GM19395 (cell line): ENCODE measurements at regions not wholly inside any gene's neighbourhood (a gene's known extent, or its start where the extent isn't known, plus 50 kb on each side); places are given as distances from the start of the nearest gene placed in this dataset.

Experiments used
- ATAC-seq: cut with Tn5 transposase; IDR thresholded peaks from one replicate; pipeline ENCODE4 v1.9.1; 2021; ENCODE audit warnings: mild to moderate bottlenecking, moderate library complexity; ENCODE audit not compliant: unreplicated experiment

DNA sequence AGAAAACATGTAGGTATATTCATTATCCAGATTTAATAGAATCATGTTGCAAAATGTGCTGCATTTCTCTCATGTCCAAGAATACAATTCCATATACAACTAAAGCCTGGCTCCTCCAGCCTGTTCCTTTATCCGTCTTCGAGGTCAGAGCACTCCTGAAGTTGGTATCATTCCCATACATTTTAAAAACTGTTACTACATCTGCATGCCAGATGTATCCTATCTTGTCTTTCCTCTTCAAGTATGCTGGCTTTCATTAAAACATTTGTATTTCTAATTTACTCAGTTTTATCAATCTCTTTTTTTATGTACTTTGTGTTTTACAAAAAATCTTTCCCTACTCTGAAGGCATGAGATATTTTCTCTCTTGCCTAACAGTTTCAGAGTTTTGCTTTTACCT lies 536.6 kb upstream of the USP24 start:
- ATAC-seq = no peak

DNA sequence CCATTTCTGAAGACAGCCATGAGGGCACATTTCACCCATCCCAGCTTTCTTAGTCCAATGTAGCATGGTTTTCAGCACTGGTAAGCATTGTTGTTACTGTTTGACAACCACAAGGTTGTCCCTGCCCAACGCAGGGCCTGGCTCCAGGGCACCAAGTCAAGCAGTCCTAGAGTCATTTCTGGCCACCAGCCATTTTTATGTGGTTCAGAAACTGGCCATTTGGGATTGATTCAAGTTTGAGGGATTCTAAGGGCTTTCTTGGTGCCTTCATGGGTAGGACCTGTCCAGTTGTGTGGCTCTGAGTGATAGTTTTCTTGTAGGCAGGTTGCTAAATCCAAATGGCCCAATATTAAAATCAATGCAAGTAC lies 535.4 kb upstream of the USP24 start:
- no peak for ATAC-seq

DNA sequence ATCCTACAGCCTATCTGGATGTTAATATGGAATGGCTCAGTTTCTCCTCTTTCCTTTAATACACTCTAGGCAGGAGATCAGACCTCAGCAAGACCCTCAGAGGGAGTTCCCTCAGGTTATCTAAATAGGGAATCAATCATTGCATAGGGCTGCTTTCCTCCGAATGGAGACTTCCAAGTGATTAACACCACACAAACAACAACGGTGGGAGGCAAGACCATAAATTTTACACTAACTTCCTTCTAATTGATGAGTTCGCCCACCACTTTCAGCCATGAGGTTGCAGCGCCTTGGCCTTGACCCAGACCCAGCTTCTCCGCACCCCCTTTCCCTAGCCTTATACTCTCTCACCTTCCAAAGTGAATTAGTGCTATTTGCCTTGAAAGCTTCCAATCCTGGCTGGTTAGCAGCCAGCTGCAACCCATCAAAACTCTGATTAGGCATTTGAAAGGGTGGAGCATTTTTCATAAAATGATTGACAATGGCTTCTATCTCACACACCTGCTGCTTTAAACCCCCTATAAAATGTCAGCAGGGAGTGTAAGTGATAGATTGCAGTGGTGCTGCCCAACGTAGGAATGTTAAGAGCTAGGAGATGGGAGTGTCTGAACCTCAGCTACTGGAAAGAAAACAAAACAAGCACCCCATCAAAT lies 534.9 kb upstream of the USP24 start:
- no peak for ATAC-seq

DNA sequence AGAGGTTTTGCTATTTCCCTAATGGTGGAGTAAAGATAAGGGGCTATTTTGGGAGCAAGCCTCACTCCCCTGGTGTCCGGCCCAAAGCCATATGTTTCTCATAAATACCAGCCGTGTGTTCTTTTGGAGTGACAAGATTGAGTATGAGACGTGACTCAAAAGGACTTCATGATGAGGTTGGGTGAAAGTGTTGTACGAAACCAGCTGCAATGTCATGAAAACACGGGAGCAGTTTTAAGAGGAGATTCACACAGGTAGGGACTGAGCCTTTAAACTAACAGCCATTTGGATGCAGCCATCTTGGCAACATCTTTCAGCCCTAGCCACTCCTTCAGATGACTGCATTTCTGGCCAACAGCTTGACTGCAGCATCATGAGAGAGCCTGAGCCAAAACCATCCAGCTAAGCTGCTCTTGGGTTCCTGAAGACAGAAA lies 532.3 kb upstream of the USP24 start:
- no peak for ATAC-seq

DNA sequence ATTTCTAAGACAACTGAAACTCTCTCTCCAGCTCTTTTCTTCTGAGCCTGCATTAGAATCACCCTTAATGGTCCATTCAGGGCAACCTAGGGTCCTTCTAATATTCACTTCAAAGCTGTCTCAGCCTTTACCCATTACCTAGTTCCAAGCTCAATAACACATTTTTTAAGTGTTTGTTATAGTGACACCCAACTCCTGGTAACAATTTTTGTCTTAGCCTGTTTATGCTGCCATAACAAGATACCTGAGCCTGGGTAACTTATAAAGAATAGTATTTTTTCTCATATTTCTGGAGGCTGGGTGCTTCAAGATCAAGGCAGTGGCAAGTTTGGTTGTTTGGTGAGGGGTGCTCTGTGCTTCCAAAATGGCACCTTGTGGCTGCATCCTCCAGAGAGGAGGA lies 531.5 kb upstream of the USP24 start:
- ATAC-seq = no peak

DNA sequence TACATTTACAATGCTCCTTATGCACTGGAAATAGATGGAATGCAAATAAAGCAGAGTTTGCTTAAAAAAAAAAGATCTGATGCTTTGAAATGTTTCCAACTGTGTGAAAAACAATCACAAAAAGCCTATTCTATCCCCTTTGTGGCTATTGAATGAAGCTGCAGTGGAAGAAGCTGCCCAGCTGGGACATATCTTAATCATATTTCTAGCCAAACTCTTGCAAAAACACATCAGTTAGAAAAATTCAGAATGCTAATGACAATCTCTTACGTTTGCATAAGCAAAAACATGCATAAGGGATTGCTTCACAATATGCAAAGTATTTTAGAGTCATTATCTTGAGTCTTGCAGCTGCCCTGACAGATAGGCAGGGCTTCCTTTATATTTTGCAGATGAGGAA lies 526.4 kb upstream of the USP24 start:
- no peak for ATAC-seq

DNA sequence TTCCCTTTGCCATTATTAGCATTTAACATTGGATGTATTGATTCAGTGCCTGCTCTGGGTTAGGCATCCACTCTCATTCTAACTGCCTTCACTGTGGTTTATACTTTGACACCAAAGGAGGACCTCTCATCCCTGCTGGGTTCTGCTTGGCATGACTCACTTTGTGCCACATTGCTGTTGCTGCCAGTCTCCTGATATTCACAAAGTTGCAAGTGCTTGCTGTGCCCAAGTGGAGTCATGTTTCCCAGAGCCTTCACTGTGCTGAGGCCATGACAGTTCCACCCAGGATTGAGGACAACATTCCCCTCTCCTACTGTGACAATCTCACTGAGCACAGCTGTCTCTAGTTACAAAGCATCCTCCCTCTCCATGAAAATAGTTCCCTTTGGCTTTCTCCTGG lies 519.9 kb upstream of the USP24 start:
- no peak for ATAC-seq

DNA sequence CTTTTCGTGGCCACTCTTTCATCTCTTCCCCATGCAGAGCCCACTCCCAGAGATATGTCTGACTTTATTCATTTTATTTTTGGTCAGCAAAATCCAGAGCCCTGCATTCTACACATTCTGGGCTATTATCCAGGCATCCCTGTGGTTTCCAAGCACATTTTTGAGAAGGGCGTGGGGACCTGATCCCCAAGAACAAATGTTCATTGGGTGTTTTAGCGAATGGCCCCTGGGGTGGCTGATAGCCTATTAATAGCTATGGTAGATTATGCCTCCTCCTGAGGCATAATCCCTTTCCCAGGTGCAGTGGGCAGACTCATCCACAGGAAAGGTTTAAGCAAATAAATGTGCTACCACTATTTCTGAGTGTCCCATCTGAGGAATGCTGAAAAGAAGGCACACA lies 511.8 kb upstream of the USP24 start:
- no peak for ATAC-seq

DNA sequence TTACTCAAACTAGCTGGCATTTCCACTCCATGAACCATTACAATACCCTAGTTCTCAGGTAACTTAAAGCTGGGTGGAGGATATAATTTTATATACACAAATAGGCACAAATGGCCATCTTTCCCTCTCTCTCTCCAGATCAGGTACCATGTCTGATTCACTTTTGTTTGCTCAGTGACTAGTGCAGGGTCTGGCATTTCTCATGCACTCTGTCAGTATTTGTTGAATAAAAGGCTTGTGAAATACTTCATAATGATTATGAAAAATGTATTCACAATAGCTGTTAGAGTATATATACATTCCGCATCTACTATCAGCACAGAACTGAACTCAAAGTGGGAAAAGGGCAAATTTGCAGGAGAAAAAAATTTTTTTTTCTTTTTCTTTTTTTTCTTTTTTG lies 510.2 kb upstream of the USP24 start:
- ATAC-seq = no peak

DNA sequence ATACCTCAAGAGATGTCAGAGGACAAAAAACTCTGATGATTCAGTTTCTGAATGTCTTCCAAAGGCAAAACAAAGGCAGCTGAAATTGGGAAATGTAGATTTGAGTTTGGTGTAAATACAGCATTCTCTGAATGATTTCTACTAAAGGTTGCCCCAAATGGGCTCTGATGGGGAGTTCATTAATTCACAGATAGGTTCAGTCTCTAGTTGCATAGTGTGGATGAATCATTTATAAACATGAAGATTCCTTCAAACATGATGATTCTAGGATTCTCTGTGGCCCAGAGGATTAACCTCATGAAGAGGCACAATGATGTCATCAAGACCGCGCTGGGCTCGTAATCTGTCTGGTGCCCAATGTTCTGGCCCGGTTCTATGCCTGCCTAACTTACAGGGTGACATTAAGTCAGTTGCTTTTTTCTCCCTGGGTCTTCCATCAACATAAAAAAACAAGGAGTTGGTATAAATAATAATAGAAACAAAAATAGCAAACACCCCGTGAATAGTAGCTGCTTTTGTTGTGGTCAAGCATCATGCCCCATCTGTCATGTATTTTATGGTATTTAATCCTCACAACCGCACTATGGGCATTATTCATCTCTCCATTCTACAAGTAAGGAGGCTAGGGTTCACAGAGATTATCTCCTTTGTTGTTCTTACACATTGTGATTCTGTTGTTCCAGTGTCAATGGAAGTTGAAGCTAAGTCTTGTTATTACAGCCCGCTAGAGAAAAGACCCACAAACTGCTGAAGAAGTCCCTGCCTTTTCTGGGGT lies 509.6 kb upstream of the USP24 start:
- ATAC-seq = no peak

DNA sequence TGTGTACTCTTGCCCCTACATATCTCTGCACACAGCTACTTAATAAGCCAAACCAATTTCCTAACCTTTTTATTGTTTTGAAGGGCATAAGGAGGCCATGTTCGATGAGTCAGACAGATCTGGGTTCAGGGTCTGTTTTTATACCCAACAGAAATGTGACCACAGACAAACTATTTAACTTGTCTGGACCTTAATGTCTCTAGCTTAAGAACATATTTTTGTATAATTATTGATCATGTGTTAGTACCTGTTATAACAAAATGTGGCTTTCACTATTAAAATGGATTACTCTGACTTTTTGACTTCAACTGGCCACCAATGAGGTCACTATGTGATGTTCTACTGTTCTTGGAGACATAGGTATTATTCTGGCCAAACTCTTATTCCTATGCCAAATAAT lies 507.8 kb upstream of the USP24 start:
- no peak for ATAC-seq

DNA sequence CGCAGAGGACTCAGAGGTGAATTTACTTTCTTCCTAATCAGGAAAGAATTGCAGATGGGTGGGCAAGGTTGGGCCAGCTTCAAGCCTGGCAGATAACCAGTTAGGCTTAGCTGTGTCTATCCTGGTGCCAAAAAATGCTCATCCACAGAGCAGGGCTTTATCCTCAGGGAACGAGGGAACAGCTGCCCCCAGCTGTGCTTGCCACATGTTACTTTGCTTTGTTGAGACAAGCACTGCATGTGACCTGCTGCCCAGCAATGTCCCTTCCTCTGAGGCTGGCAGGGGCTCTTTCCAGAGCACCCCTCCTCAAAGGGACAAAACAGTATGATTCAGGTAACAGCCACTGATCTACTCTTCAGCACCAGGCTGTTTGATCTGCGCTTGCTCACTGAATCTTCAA lies 505.1 kb upstream of the USP24 start:
- no peak for ATAC-seq

DNA sequence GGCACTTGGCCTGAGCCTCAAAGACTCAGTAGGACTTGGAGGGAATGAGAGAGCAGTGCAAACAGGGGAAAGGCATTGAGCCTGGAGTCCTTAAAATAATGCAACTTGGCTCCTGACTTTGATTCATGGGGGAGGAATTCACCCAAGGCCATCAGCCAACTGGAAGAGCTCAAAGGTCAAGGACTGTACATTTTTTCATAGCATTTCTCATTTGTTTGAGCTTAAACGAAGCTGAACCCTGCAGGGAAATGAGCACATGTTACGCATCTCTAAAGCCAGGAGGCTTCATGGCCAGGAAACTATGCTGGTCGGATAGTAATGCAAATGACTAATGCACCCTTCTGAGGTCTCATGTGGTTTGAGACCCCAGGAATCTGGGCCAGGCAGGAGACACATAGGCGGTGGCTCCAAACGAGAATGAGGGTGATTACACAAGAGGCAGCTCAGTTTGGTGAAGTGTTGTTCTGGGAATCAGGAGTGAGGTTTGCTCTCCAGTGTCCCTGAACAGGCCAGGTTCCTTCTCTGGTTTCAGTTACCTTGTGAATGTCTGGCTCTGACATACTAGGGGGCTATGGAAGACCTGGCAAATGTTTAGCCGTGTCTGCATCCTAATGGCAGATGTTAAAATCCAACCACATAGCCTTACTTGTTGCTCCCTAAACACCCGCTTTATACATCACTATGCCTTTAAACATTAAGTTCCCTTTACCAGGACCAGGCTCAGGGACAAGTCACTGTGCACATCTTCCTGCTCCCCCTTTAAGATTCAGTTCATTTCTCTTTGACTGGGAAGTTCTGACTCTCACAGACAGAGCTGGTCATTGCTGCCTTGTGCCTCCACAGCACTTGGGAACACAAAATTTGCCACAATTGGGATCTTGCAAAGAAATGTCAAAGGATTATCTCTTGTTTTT lies 503.9 kb upstream of the USP24 start:
- no peak for ATAC-seq

DNA sequence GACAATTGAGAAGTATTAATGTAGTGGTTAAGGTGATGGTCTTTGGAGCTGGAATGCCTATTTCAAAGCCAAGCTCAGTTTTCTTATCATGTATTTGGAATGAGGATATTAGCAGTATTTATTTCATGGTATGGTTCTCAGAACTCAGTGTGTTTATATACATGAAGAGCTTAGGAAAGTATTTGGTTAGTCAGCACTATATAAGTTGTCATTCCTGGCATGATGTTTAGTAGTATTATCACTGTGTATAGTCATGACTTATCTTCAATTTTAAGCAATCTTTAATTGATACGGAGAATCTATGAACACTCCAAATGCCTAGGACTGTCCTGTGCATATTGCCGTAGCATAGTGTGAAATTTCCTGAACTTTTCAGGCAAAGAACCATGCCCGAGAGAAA lies 501.9 kb upstream of the USP24 start:
- ATAC-seq = no peak

DNA sequence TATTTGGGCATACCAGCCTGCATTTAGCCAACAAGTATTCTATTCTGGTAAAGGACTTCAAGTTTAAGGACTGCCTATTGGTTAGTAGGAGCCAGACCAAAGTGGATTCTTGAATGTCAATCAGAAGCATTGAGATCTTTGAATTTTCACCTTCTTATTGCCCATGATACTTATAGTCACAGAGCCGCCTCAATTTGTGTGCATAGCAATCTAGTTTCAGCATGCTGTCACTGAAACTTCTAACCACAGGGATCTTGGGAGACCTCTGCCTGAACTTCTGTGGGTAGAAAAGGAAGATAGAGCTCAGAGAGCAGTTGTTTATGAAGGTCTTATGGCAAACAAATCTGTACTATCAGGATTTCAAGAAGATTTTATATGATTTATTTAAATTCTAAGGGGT lies 501.4 kb upstream of the USP24 start:
- no peak for ATAC-seq

DNA sequence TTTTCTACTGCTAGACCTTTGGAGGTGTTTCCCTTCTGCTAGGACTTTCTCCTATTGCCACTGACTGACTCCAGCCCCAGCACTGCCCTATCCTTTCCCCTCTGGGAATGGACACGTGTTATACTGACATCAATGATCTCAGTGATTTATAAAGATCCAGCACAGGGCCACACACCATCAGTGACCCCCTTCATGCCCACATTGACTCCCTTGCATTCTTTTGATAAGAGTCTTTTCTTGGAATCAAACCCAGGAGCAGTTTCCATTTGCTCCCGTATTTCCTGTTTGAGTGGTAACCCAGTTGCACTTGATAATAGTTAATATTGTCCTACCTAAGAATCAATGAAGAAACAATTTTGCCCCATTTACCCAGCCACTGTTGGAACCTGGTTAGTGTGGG lies 501.0 kb upstream of the USP24 start:
- no peak for ATAC-seq

DNA sequence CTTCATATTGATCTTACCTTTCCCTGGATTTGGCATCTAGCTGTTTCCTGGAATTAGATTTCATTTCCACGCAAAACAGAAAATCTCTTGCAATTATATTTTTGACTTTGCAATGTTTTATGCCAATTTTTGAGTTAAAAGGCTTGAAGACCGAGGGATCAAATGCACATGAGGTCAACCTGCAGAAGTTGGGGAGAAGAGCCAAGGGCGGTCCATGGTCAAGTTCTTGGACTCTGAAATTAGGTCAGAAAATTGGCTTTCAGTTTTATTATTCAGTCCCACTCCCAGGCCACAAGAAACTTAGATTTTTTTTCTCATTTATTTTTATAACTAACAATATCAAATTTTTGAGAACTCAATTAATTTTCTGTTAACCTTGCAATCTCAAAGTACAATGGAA lies 499.1 kb upstream of the USP24 start:
- no peak for ATAC-seq

DNA sequence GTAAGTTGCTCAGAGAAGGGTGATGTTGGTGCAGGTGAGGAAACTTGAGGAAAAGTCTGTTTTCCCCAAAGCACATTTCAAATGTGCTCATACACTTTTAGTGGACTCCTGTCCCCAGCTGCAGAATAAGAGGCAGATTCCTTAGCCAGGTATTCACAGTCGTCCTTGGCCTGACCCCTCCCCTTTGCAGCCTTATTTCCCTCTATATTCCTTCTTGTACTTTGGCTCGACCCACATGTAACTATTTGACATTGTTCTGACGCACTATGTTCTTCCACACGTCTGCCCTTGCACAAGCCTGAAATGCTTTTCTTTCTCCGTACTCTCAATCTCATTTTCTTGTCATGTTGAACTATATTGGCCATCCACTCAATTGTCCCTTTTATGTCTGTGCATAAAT lies 498.4 kb upstream of the USP24 start:
- ATAC-seq = no peak

DNA sequence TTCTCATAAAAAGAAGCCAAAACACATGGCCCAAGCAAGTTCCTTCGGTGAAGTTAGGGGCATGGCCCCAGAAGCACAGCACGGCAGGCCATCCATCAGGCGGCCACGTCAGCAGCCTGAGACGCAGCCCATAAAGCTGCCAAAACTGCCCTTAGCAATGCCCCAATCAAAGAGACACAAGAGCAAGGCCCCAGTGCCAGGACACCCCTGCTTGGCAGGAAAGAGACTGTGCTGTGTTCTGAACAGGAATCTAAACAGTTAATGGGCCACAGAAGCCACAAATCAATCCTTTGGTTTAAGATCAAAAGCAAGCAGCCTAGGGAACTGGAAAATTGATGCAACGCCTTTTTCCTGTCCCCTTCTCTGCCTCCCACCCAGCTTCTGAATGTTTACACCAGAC lies 497.0 kb upstream of the USP24 start:
- no peak for ATAC-seq

DNA sequence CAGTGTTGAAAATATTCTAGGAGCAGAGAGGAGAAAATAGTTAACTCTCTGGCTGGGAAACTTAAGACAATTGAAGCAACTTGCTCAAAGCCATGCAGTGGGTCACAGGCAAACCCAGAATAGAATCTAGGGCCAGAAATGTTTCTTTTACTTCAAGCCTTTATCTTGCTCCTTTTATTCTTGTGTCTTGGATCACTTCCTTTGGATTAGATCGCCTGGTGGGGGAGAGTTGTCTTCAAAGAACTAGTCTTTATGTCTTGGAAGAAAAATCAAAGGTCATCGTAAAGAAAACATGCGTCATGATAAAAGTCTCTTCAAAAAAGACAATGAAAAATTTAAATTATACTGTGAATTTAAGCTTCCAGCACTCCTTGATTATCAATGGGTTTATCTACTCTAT lies 493.6 kb upstream of the USP24 start:
- ATAC-seq = no peak

DNA sequence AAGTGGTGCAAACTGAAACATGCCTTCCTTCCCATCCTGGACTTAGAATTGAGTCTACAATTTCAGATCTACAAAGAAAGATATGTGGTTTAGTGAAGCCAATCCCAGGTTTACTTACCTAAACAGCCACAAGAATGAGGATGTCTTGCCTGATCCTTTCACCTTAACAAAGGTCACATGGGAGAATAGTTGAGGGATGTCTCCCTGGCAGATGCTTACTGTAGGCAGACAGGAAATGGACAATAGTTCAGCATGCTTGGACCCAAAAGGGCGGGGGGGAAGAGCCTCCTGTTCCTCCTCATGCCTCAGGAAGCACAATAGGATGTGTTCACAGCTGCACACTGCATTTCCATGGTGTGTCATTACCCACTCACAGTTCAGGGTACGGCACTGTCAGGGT lies 492.7 kb upstream of the USP24 start:
- no peak for ATAC-seq

DNA sequence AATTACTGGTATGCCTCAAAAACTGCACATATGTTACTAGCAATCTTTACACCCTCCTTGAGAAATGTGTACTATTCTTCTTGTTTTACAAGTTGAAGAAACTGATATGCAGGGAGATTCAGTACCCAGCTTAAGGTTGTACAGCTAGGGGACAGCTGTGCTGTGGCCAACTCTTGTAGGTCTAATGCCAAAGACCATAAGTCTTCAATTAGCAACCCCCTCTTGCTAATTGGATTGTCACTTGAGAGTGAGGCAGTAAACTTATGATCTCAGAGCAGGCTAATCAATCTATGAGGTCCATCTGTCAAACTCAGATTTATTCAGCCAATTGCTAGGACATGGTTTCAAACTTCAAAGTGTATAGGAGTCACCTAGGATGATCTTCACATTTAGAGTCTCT lies 492.0 kb upstream of the USP24 start:
- no peak for ATAC-seq
